HG03575 (cell line): ENCODE measurements at regions not wholly inside any gene's neighbourhood (a gene's known extent, or its start where the extent isn't known, plus 50 kb on each side); places are given as distances from the start of the nearest gene placed in this dataset.
"Not testable (repeated sequence)": the region's sequence is repeated elsewhere in the genome, so short reads cannot be mapped to it uniquely, and the experiment has no call there.

ENCODE experiments used
- ATAC-seq: cut with Tn5 transposase; IDR thresholded peaks from one replicate; pipeline ENCODE4 v1.9.1; 2021; ENCODE audit not compliant: unreplicated experiment, insufficient number of reproducible peaks, low FRiP score; ENCODE audit errors: extremely low read depth

- ATAC-seq: not testable (repeated sequence)
Observed at GRCh38 chr14:106170163-106170658, 643.8 kb downstream of the TMEM121 start.

GRCh38 chr14:106174206-106174605 lies 647.8 kb downstream of the TMEM121 start:
- no peak for ATAC-seq

GRCh38 chr14:106177266-106178246 lies 651.2 kb downstream of the TMEM121 start:
- ATAC-seq: not testable (repeated sequence)

GRCh38 chr14:106179761-106180160 lies 653.4 kb downstream of the TMEM121 start:
- ATAC-seq: no peak

GRCh38 chr14:106184771-106185170 lies 658.4 kb downstream of the TMEM121 start:
- not testable (repeated sequence) for ATAC-seq

GRCh38 chr14:106185174-106185836 lies 658.9 kb downstream of the TMEM121 start:
- ATAC-seq: not testable (repeated sequence)

- ATAC-seq: no peak
Observed at GRCh38 chr14:106185837-106186233, 659.5 kb downstream of the TMEM121 start.

- ATAC-seq: no peak
Observed at GRCh38 chr14:106187216-106187615, 660.8 kb downstream of the TMEM121 start.

- ATAC-seq: not testable (repeated sequence)
Observed at GRCh38 chr14:106192701-106193100, 666.3 kb downstream of the TMEM121 start.

GRCh38 chr14:106196459-106196858 lies 670.1 kb downstream of the TMEM121 start:
- not testable (repeated sequence) for ATAC-seq

- not testable (repeated sequence) for ATAC-seq
Observed at GRCh38 chr14:106197264-106197663, 670.9 kb downstream of the TMEM121 start.

GRCh38 chr14:106199097-106199496 lies 672.7 kb downstream of the TMEM121 start:
- ATAC-seq: no peak

GRCh38 chr14:106200541-106201315 lies 674.3 kb downstream of the TMEM121 start:
- ATAC-seq: no peak

- no peak for ATAC-seq
Observed at GRCh38 chr14:106201376-106201775, 675.0 kb downstream of the TMEM121 start.

- ATAC-seq: no peak
Observed at GRCh38 chr14:106203438-106203837, 677.1 kb downstream of the TMEM121 start.

- ATAC-seq: no peak
Observed at GRCh38 chr14:106204063-106204462, 677.7 kb downstream of the TMEM121 start.

GRCh38 chr14:106207316-106207715 lies 680.9 kb downstream of the TMEM121 start:
- no peak for ATAC-seq

- ATAC-seq: no peak
Observed at GRCh38 chr14:106208794-106209193, 682.4 kb downstream of the TMEM121 start.

- ATAC-seq: no peak
Observed at GRCh38 chr14:106209755-106210154, 683.4 kb downstream of the TMEM121 start.
